Spleen (tissue), 7 donors: ENCODE measurements at regions not wholly inside any gene's neighbourhood (a gene's known extent, or its start where the extent isn't known, plus 50 kb on each side); places are given as distances from the start of the nearest gene placed in this dataset.

ENCODE experiments used
- POLR2A ChIP-seq, 3 donors: fragments of 450-650 bp; IDR thresholded peaks; one replicate each; pipeline ENCODE4 v1.5.1; 2017; ENCODE audit warnings: antibody characterized with exemption in 3 of 3, mild to moderate bottlenecking in 1 of 3
- POLR2AphosphoS5 ChIP-seq, 3 donors: sonication (generic); formaldehyde crosslinking; IDR thresholded peaks; one replicate each; pipeline ENCODE4 v1.5.1; 2017; ENCODE audit warnings: antibody characterized with exemption in 3 of 3
- TF ChIP-seq, protein P1 (sequence below), 11 experiments: fragments of 200-600 bp in 7 of 11; fragments of 450-650 bp in 4 of 11; sonication (generic) in 4 of 11; IDR thresholded peaks in 8 of 11; conservative IDR thresholded peaks in 3 of 11; 1 replicate in 7 of 11; 2 replicates in 4 of 11; pipeline versions ENCODE4 v1.4.0 to v1.8.0; 2016 to 2021; ENCODE audit warnings: antibody characterized with exemption in 11 of 11, inconsistent platforms in 4 of 11, mild to moderate bottlenecking in 1 of 11
- donor health status: DM: no; HTN: no; CAD: no; lungs with moderate emphysema.
- donor health status: DM: no; HTN: no; CAD: no.
- donor health status: DM: no; HTN: no; CAD: no.

DNA sequence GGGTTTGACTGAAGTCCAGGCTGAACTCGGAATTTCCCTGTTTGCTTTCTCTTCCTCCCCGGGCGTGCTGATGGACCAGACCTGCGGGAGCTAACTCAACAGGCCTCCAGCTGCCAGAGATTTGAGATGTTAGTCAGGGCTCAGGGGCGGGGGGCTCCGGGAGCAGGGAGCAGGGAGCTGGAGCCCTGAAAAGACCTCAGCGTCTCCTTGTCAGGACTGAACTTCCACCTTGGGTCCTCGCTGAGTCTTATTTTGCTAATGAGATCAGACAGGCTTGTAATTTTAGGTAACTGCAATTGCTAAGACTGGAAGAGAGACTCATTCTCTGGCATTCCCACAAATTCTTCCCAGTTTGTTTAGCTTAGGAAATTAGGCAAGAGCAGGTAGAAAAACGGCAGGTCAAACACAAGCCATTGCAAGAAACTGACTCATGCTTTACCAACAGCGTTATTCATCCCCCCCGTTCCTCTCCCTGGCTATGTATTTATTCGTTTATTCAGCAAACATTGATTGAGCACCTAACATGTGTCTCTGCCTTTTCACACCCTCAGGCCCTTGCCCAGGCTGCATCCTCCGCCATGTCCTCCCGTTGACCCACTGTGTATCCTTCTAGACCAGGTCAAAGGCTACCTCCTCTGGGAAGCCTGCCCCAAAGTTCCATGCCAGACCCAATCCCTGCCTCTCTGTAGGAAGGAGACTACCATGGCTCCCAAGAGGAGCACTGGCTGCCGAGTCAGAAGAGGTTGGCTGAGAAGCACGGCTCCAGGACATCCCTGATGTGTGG, 80.4 kb upstream of the DIO3 start:
- TF ChIP-seq, protein P1, sequence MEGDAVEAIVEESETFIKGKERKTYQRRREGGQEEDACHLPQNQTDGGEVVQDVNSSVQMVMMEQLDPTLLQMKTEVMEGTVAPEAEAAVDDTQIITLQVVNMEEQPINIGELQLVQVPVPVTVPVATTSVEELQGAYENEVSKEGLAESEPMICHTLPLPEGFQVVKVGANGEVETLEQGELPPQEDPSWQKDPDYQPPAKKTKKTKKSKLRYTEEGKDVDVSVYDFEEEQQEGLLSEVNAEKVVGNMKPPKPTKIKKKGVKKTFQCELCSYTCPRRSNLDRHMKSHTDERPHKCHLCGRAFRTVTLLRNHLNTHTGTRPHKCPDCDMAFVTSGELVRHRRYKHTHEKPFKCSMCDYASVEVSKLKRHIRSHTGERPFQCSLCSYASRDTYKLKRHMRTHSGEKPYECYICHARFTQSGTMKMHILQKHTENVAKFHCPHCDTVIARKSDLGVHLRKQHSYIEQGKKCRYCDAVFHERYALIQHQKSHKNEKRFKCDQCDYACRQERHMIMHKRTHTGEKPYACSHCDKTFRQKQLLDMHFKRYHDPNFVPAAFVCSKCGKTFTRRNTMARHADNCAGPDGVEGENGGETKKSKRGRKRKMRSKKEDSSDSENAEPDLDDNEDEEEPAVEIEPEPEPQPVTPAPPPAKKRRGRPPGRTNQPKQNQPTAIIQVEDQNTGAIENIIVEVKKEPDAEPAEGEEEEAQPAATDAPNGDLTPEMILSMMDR (IDR thresholded peaks at IDR 0.05 in 8 of 11, conservative IDR thresholded peaks at IDR 0.05 in 3 of 11): no peak
- TF ChIP-seq POLR2A (IDR thresholded peaks at IDR 0.05): no peak
- no peak for TF ChIP-seq POLR2AphosphoS5 (IDR thresholded peaks at IDR 0.05)
